ENCODE measurements at regions not wholly inside any gene's neighbourhood (a gene's known extent, or its start where the extent isn't known, plus 50 kb on each side); places are given as distances from the start of the nearest gene placed in this dataset.

- no peak overlapping the region for H3K4me3 ChIP-seq
- H3K4me1 ChIP-seq = no peaks in the 10 kb centered on the region
- 56 to 78% methylated on average over 2 of the region's 2 CpGs for WGBS, 2 donors
- H3K27me3 ChIP-seq = no peaks in the 10 kb centered on the region
- no peaks in the 10 kb centered on the region for H3K9me3 ChIP-seq
- TF ChIP-seq POLR2AphosphoS5 (IDR thresholded peaks at IDR 0.05) (no peak), POLR2A (IDR thresholded peaks at IDR 0.05) (no peak), EP300 (IDR thresholded peaks at IDR 0.05) (no peak), CTCF (IDR thresholded peaks at IDR 0.05) (no peak)
- no peak for ATAC-seq (ENCODE audit: low FRiP score in 2 of 2)
- H3K36me3 ChIP-seq = no peaks in the 10 kb centered on the region
- no peak for DNase-seq
- no peak overlapping the region for H3K27ac ChIP-seq
Observed at GRCh38 chr3:87780811-87781210, 278.0 kb downstream of the CGGBP1 start.

GRCh38 chr3:87778876-87779275 lies 279.9 kb downstream of the CGGBP1 start:
- no peak for DNase-seq

GRCh38 chr3:87771337-87772192 lies 287.2 kb downstream of the CGGBP1 start:
- no peak overlapping the region for H3K27ac ChIP-seq
- no peaks in the 10 kb centered on the region for H3K9me3 ChIP-seq
- H3K4me3 ChIP-seq = no peak overlapping the region
- no peaks in the 10 kb centered on the region for H3K4me1 ChIP-seq
- TF ChIP-seq POLR2A (IDR thresholded peaks at IDR 0.05) = no peak
- peak; percentile 38 to 60 (median 48) for TF ChIP-seq CTCF (IDR thresholded peaks at IDR 0.05)
- DNase-seq = peak in 1 of 2 donors; percentile 49
- peak in 1 of 2 donors; percentile 80 for ATAC-seq (ENCODE audit: low FRiP score in 2 of 2)
- 58 to 59% methylated on average over 5 of the region's 5 CpGs for WGBS, 2 donors
- no peaks in the 10 kb centered on the region for H3K27me3 ChIP-seq
- no peaks in the 10 kb centered on the region for H3K36me3 ChIP-seq

More at GRCh38 chr3:87778876-87779275, 279.9 kb downstream of the CGGBP1 start:
- no peak overlapping the region for H3K27ac ChIP-seq
- TF ChIP-seq POLR2A (IDR thresholded peaks at IDR 0.05) (no peak), CTCF (IDR thresholded peaks at IDR 0.05) (no peak), POLR2AphosphoS5 (IDR thresholded peaks at IDR 0.05) (no peak), EP300 (IDR thresholded peaks at IDR 0.05) (no peak)
- WGBS, 2 donors = 61 to 74% methylated on average over 1 of the region's 1 CpG
- no peaks in the 10 kb centered on the region for H3K9me3 ChIP-seq
- H3K36me3 ChIP-seq = no peaks in the 10 kb centered on the region
- no peaks in the 10 kb centered on the region for H3K27me3 ChIP-seq
- H3K4me1 ChIP-seq = no peaks in the 10 kb centered on the region
- no peak for ATAC-seq (ENCODE audit: low FRiP score in 2 of 2)
- no peak overlapping the region for H3K4me3 ChIP-seq

GRCh38 chr3:87766721-87767120 lies 292.1 kb downstream of the CGGBP1 start:
- no peaks in the 10 kb centered on the region for H3K4me1 ChIP-seq
- no peak for ATAC-seq (ENCODE audit: low FRiP score in 2 of 2)
- TF ChIP-seq POLR2A (IDR thresholded peaks at IDR 0.05) = no peak
- TF ChIP-seq POLR2AphosphoS5 (IDR thresholded peaks at IDR 0.05) = no peak
- no peak for TF ChIP-seq CTCF (IDR thresholded peaks at IDR 0.05)
- TF ChIP-seq EP300 (IDR thresholded peaks at IDR 0.05) = no peak
- 59 to 63% methylated on average over 2 of the region's 2 CpGs for WGBS, 2 donors
- H3K9me3 ChIP-seq = no peaks in the 10 kb centered on the region
- no peak overlapping the region for H3K4me3 ChIP-seq
- H3K27me3 ChIP-seq = no peaks in the 10 kb centered on the region
- H3K36me3 ChIP-seq = no peaks in the 10 kb centered on the region
- H3K27ac ChIP-seq = no peak overlapping the region
- no peak for DNase-seq

GRCh38 chr3:87765256-87765655 lies 293.5 kb downstream of the CGGBP1 start:
- H3K36me3 ChIP-seq = no peaks in the 10 kb centered on the region
- H3K27ac ChIP-seq = no peak overlapping the region
- TF ChIP-seq POLR2A (IDR thresholded peaks at IDR 0.05) (no peak), POLR2AphosphoS5 (IDR thresholded peaks at IDR 0.05) (no peak), EP300 (IDR thresholded peaks at IDR 0.05) (no peak), CTCF (IDR thresholded peaks at IDR 0.05) (no peak)
- DNase-seq (no peak), ATAC-seq (ENCODE audit: low FRiP score in 2 of 2) (no peak)
- H3K9me3 ChIP-seq = no peaks in the 10 kb centered on the region
- H3K27me3 ChIP-seq = no peaks in the 10 kb centered on the region
- 78 to 83% methylated on average over 3 of the region's 3 CpGs for WGBS, 2 donors
- no peak overlapping the region for H3K4me3 ChIP-seq
- H3K4me1 ChIP-seq = no peaks in the 10 kb centered on the region
